HG02870 (cell line): ENCODE measurements at regions not wholly inside any gene's neighbourhood (a gene's known extent, or its start where the extent isn't known, plus 50 kb on each side); places are given as distances from the start of the nearest gene placed in this dataset.
"Not testable (repeated sequence)": the region's sequence is repeated elsewhere in the genome, so short reads cannot be mapped to it uniquely, and the experiment has no call there.

Source experiments
- ATAC-seq: cut with Tn5 transposase; IDR thresholded peaks from one replicate; pipeline ENCODE4 v1.9.1; 2021; ENCODE audit warnings: mild to moderate bottlenecking, moderate library complexity; ENCODE audit not compliant: unreplicated experiment

- no peak for ATAC-seq
Observed at GRCh38 chr22:49349181-49349835, 478.4 kb downstream of the BRD1 start.

- no peak for ATAC-seq
Observed at GRCh38 chr22:49348631-49349030, 479.0 kb downstream of the BRD1 start.

- no peak for ATAC-seq
Observed at GRCh38 chr22:49347376-49347775, 480.3 kb downstream of the BRD1 start.

GRCh38 chr22:49345896-49346295 lies 481.8 kb downstream of the BRD1 start:
- no peak for ATAC-seq

GRCh38 chr22:49344656-49345055 lies 483.0 kb downstream of the BRD1 start:
- no peak for ATAC-seq

GRCh38 chr22:49344161-49344560 lies 483.5 kb downstream of the BRD1 start:
- ATAC-seq: no peak

GRCh38 chr22:49340406-49340805 lies 487.3 kb downstream of the BRD1 start:
- ATAC-seq: no peak

- ATAC-seq: not testable (repeated sequence)
Observed at GRCh38 chr22:49336483-49336882, 491.2 kb downstream of the BRD1 start.

- no peak for ATAC-seq
Observed at GRCh38 chr22:49334976-49335375, 492.7 kb downstream of the BRD1 start.

GRCh38 chr22:49334449-49334789 lies 493.3 kb downstream of the BRD1 start:
- no peak for ATAC-seq

GRCh38 chr22:49333206-49333605 lies 494.5 kb downstream of the BRD1 start:
- ATAC-seq: no peak

GRCh38 chr22:49332691-49333090 lies 495.0 kb downstream of the BRD1 start:
- no peak for ATAC-seq

GRCh38 chr22:49331878-49332277 lies 495.8 kb downstream of the BRD1 start:
- ATAC-seq: no peak

- ATAC-seq: no peak
Observed at GRCh38 chr22:49331223-49331815, 496.4 kb downstream of the BRD1 start.

GRCh38 chr22:49330421-49331222 lies 497.1 kb downstream of the BRD1 start:
- no peak for ATAC-seq

GRCh38 chr22:49329636-49330035 lies 498.0 kb downstream of the BRD1 start:
- ATAC-seq: no peak

- no peak for ATAC-seq
Observed at GRCh38 chr22:49328630-49329405, 498.9 kb downstream of the BRD1 start.

GRCh38 chr22:49328118-49328475 lies 499.6 kb downstream of the BRD1 start:
- no peak for ATAC-seq

- ATAC-seq: no peak
Observed at GRCh38 chr22:49327411-49328117, 500.1 kb downstream of the BRD1 start.

- no peak for ATAC-seq
Observed at GRCh38 chr22:49326558-49326957, 501.1 kb downstream of the BRD1 start.
